GM19238 (cell line): ENCODE measurements at regions not wholly inside any gene's neighbourhood (a gene's known extent, or its start where the extent isn't known, plus 50 kb on each side); places are given as distances from the start of the nearest gene placed in this dataset.

Experiments used
- DNase-seq: peaks from one replicate; pipeline ENCODE4 v3.0.0; 2011; ENCODE audit warnings: low spot score; ENCODE audit not compliant: insufficient read length

- DNase-seq = no peak
Measured at GRCh38 chr3:6540981-6541380, 319.9 kb upstream of the GRM7 start.

GRCh38 chr3:6542795-6543194 lies 318.1 kb upstream of the GRM7 start:
- no peak for DNase-seq

GRCh38 chr3:6549296-6549695 lies 311.6 kb upstream of the GRM7 start:
- no peak for DNase-seq

GRCh38 chr3:6551165-6551564 lies 309.8 kb upstream of the GRM7 start:
- no peak for DNase-seq

GRCh38 chr3:6560259-6560658 lies 300.7 kb upstream of the GRM7 start:
- no peak for DNase-seq

DNA sequence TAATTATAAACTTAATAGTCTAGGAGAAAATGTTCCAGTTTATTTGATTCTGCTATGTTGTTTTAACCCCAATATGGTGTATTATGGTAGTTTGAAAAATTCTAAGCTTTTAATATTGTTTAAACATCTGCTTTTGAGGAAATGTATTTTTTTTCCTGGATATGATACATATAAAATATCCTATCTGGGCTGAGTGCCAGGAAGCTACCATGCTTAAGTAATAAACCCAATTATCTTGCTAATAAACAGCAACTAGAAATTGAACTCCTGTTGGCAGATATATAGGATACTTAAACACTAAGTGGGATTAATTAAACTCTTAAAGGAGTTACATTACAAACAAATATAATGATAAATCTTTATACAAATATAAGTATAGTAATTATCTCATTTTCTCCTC lies 293.7 kb upstream of the GRM7 start:
- DNase-seq = no peak

- no peak for DNase-seq
Measured at GRCh38 chr3:6568999-6569493, 291.9 kb upstream of the GRM7 start.

DNA sequence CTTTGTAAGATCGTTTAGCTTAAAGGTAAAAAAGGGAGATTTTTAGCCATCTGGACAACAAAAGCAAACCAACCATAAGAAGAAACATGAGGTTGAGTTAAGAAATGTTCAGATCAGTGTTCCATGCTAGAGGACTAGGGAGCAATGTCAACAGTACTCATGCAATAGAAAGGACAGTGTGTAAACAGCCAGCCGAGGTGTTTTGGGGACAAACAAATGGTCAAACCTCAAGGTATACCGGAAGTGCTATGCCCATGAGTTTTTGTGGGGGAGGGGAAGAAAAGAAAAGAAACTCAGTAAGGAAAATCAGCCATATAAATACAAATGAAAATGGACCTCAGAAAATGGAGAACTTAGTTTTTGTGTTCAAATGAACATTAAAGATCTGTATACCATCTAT lies 289.5 kb upstream of the GRM7 start:
- no peak for DNase-seq

GRCh38 chr3:6577584-6577983 lies 283.3 kb upstream of the GRM7 start:
- no peak for DNase-seq

- DNase-seq = no peak
Measured at GRCh38 chr3:6578526-6578925, 282.4 kb upstream of the GRM7 start.

GRCh38 chr3:6580808-6581207 lies 280.1 kb upstream of the GRM7 start:
- DNase-seq = no peak

- DNase-seq = no peak
Measured at GRCh38 chr3:6585360-6585759, 275.6 kb upstream of the GRM7 start.

DNA sequence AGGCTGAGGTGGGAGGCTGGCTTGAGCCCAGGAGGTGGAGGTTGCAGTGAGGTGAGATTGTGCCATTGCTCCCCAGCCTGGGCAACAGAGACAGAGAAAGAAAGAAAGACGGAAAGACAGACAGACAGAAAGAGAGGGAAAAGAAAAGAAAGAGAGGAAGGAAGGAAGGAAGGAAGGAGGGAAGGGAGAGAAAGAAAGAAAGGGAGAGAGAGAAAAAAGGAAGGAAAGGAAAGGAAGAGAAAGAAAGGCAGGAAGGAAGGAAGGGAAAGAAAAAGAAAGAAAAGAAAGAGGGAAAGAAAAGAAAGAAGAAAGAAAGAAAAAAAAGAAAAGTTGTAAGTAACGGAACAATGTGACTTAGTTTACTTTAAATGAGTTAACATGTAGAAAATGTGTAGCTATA lies 260.7 kb upstream of the GRM7 start:
- DNase-seq = no peak

DNA sequence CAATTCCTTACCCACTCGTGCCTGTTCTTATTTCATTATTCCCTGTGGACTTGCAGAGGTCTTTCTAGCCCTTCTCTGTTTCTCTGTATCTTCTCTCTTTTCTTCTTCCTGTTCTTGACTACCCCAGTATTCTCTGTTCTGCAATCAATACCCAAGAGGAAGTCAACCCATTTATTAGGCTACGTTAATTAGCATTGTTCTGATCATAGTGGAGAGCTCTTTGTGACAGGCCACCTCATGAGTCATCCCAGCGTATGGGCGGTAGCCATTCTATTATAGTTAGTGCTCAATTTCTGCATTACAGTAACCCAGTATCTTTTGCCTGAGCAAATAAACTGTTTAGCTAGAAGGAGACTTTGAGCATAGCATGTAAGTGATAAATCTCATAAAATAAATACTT lies 259.5 kb upstream of the GRM7 start:
- DNase-seq = no peak

GRCh38 chr3:6602329-6602728 lies 258.6 kb upstream of the GRM7 start:
- DNase-seq = no peak

DNA sequence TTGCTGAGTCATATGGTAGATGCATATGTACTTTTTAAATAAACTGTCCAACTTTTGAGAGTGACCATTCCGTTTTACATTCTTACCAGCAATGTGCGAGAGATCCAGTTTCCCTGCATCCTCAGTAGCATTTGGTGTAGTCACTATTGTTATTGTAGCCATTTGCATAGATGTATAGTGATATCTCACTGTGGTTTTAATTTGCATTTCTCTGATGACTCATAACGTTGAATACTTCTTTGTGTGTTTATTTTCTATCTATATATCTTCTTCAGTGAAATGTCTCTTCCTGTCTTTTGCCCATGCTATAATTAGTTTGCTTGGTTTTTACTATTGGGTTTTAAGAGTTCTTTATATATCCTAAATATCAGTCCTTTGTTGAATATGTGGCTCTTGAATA lies 255.7 kb upstream of the GRM7 start:
- DNase-seq = no peak

DNA sequence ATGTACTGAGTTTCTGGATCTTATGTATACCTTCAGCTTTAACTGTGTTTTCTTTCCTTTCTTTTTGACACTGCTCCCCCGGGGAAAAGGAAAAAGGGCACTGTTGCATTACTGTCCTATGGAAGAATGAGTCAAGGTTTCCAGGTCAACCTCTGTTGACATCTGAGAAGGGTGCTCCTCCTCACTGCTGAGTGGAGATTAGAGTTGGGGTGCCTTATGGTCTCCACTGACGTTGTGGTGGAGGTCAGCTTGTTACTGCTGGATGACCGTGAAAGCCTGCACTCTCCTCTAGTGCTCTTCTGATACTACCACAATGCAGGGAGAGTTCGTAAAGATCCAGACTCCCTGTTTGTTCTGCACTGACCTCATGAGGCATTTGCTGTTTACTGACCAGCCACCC lies 252.1 kb upstream of the GRM7 start:
- no peak for DNase-seq

- no peak for DNase-seq
Measured at GRCh38 chr3:6612034-6612616, 248.8 kb upstream of the GRM7 start.

- no peak for DNase-seq
Measured at GRCh38 chr3:6622260-6622659, 238.7 kb upstream of the GRM7 start.

- no peak for DNase-seq
Measured at GRCh38 chr3:6622712-6623111, 238.2 kb upstream of the GRM7 start.

DNA sequence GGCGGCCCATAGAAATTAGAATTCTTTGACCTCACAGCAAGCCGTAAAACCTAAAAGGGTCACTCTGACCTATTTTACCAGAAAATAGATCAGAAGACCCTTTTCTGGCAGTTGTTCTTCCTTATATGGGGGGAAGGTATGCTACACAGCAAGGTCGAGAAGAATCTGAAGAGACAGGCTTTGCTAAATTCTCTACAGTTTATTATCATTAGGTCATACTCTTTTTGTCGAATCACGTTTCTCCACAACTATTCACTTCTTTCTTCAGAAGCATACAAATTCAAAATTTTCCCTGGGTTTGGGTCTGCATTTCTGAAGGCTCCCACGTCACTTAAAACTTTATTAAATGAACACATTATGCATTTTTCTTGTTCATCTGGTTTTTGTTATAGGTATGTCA lies 229.5 kb upstream of the GRM7 start:
- no peak for DNase-seq

GRCh38 chr3:6640907-6641306 lies 220.0 kb upstream of the GRM7 start:
- DNase-seq = no peak

GRCh38 chr3:6644070-6644929 lies 216.6 kb upstream of the GRM7 start:
- DNase-seq = no peak
